ENCODE measurements at regions not wholly inside any gene's neighbourhood (a gene's known extent, or its start where the extent isn't known, plus 50 kb on each side); places are given as distances from the start of the nearest gene placed in this dataset.

DNA sequence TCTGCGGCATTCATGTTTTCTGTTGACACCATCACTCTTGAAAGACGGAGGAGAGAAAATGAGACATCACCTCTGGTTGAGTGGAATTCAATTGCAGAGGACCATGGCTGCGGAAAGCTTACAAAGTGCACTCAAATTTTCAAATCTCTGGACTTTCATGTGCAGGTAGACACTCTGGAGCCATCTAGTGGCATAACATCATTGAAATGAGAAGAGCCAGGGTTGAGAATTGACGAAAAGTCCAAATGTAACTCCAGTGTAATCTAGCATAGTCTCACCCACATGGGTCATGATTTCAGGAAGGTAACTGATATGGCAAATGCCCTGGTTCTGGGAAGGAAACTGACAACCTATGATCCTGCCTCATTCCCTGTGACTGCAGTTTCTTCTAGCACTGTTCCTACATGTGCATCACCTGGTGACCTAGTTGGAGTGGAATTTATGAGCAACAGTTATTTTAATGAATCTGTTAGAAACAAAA, 687.8 kb downstream of the KCNA4 start:
- Histone ChIP-seq H3K4me3 (ENCODE audit: low read depth, low read length) (no peak overlapping the region), H3K27me3 (ENCODE audit: control insufficient read depth, insufficient read depth, low read length) (no peaks in the 10 kb centered on the region), H3K36me3 (ENCODE audit: control insufficient read depth, insufficient read depth, low read length) (no peaks in the 10 kb centered on the region)
- ChIA-PET POLR2A (interaction anchor here (0.6 kb wide), 1 partner anchor 9 kb away, joined by 5 read pairs; no protein-coding TSS in a partner anchor), CTCF (interaction anchor here (0.6 to 3.1 kb wide), 29 partner anchors 9 to 1831 kb away, joined by 3 to 22 read pairs (median 4); no protein-coding TSS in a partner anchor)
- TF ChIP-seq, protein P1, sequence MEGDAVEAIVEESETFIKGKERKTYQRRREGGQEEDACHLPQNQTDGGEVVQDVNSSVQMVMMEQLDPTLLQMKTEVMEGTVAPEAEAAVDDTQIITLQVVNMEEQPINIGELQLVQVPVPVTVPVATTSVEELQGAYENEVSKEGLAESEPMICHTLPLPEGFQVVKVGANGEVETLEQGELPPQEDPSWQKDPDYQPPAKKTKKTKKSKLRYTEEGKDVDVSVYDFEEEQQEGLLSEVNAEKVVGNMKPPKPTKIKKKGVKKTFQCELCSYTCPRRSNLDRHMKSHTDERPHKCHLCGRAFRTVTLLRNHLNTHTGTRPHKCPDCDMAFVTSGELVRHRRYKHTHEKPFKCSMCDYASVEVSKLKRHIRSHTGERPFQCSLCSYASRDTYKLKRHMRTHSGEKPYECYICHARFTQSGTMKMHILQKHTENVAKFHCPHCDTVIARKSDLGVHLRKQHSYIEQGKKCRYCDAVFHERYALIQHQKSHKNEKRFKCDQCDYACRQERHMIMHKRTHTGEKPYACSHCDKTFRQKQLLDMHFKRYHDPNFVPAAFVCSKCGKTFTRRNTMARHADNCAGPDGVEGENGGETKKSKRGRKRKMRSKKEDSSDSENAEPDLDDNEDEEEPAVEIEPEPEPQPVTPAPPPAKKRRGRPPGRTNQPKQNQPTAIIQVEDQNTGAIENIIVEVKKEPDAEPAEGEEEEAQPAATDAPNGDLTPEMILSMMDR (IDR thresholded peaks at IDR 0.05; ENCODE audit: insufficient read depth, low read depth, low read length): peak; percentile 71
- DNase-seq (ENCODE audit: low read depth): no peak

GRCh38 chr11:29327891-29328290, 688.9 kb downstream of the KCNA4 start:
- CTCF ChIA-PET: interaction anchor here (0.8 to 3.1 kb wide), 10 partner anchors 8 to 1629 kb away, joined by 3 to 22 read pairs (median 6); no protein-coding TSS in a partner anchor

GRCh38 chr11:29326757-29327156, 690.1 kb downstream of the KCNA4 start:
- ChIA-PET POLR2A (no interaction called here), CTCF (interaction anchor here (1.5 kb wide), 1 partner anchor 55 kb away, joined by 4 read pairs; no protein-coding TSS in a partner anchor)
- Histone ChIP-seq H3K36me3 (ENCODE audit: control insufficient read depth, insufficient read depth, low read length) (no peaks in the 10 kb centered on the region), H3K4me3 (ENCODE audit: low read depth, low read length) (no peak overlapping the region), H3K27me3 (ENCODE audit: control insufficient read depth, insufficient read depth, low read length) (no peaks in the 10 kb centered on the region)
- TF ChIP-seq, protein P1 (IDR thresholded peaks at IDR 0.05; ENCODE audit: insufficient read depth, low read depth, low read length): no peak
- no peak for DNase-seq (ENCODE audit: low read depth)

More at GRCh38 chr11:29327891-29328290, 688.9 kb downstream of the KCNA4 start:
- H3K27me3 ChIP-seq (ENCODE audit: control insufficient read depth, insufficient read depth, low read length): no peaks in the 10 kb centered on the region
- TF ChIP-seq, protein P1 (IDR thresholded peaks at IDR 0.05; ENCODE audit: insufficient read depth, low read depth, low read length): no peak
- DNase-seq (ENCODE audit: low read depth): no peak
- POLR2A ChIA-PET: interaction anchor here (0.7 kb wide), 1 partner anchor 90 kb away, joined by 3 read pairs; no protein-coding TSS in a partner anchor
- no peaks in the 10 kb centered on the region for H3K36me3 ChIP-seq (ENCODE audit: control insufficient read depth, insufficient read depth, low read length)
- no peak overlapping the region for H3K4me3 ChIP-seq (ENCODE audit: low read depth, low read length)

DNA sequence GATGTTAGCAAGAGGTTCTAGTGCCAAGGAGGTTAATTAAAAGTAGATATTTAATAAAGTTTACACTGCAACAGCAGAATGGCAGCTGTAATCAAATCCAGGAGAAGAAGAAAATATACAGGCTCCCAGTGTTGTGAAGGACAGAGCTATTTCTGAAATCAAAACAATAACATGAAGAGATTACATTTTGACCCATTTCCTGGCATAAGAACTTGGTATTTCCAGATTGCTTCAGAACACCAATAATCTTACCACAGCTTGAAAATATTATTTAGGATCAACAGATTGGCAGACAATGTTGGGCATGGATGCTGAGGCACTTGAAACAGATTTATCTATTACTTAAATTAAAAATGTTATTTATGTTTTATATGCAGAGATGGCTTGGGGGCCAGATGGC, 692.5 kb downstream of the KCNA4 start:
- Histone ChIP-seq H3K27me3 (ENCODE audit: control insufficient read depth, insufficient read depth, low read length) (no peaks in the 10 kb centered on the region), H3K4me3 (ENCODE audit: low read depth, low read length) (no peak overlapping the region), H3K36me3 (ENCODE audit: control insufficient read depth, insufficient read depth, low read length) (no peaks in the 10 kb centered on the region)
- ChIA-PET CTCF (interaction anchor here (0.8 to 1.1 kb wide), 3 partner anchors 10 to 259 kb away, joined by 3 to 4 read pairs (median 4); no protein-coding TSS in a partner anchor), POLR2A (no interaction called here)
- TF ChIP-seq, protein P1 (IDR thresholded peaks at IDR 0.05; ENCODE audit: insufficient read depth, low read depth, low read length): no peak
- no peak for DNase-seq (ENCODE audit: low read depth)

- Histone ChIP-seq H3K27me3 (ENCODE audit: control insufficient read depth, insufficient read depth, low read length) (no peaks in the 10 kb centered on the region), H3K36me3 (ENCODE audit: control insufficient read depth, insufficient read depth, low read length) (no peaks in the 10 kb centered on the region), H3K4me3 (ENCODE audit: low read depth, low read length) (no peak overlapping the region)
- ChIA-PET CTCF (interaction anchor here (1.4 to 3.9 kb wide), 3 partner anchors 7 to 162 kb away, joined by 5 to 22 read pairs (median 5); no protein-coding TSS in a partner anchor), POLR2A (interaction anchor here (0.7 kb wide), 1 partner anchor 11 kb away, joined by 3 read pairs; no protein-coding TSS in a partner anchor)
- DNase-seq (ENCODE audit: low read depth): no peak
- TF ChIP-seq, protein P1 (IDR thresholded peaks at IDR 0.05; ENCODE audit: insufficient read depth, low read depth, low read length): no peak
These were observed 695.3 kb downstream of the KCNA4 start for GRCh38 chr11:29321293-29322132.
